ENCODE measurements at regions not wholly inside any gene's neighbourhood (a gene's known extent, or its start where the extent isn't known, plus 50 kb on each side); places are given as distances from the start of the nearest gene placed in this dataset.

GRCh38 chr5:39980056-39980455, 555.3 kb upstream of the DAB2 start:
- TF ChIP-seq FOXM1 (IDR thresholded peaks at IDR 0.05; ENCODE audit: borderline replicate concordance): no peak
- no peak for TF ChIP-seq ELF4 (IDR thresholded peaks at IDR 0.05)
- TF ChIP-seq L3MBTL2 (conservative IDR thresholded peaks at IDR 0.05): no peak
- no peak for TF ChIP-seq BHLHE40 (IDR thresholded peaks at IDR 0.05; ENCODE audit: borderline replicate concordance)
- no peak for TF ChIP-seq LEF1 (IDR thresholded peaks at IDR 0.05; ENCODE audit: borderline replicate concordance)
- TF ChIP-seq SP1 (IDR thresholded peaks at IDR 0.05): no peak
- TF ChIP-seq FOXK2 (IDR thresholded peaks at IDR 0.05): no peak
- no peak for TF ChIP-seq FOXA1 (IDR thresholded peaks at IDR 0.05)
- TF ChIP-seq ARNT (IDR thresholded peaks at IDR 0.05): no peak
- no peak for TF ChIP-seq TARDBP (IDR thresholded peaks at IDR 0.05)
- TF ChIP-seq PKNOX1 (IDR thresholded peaks at IDR 0.05): no peak
- no peak for TF ChIP-seq NFRKB (IDR thresholded peaks at IDR 0.05)
